GM18498 (cell line): ENCODE measurements at regions not wholly inside any gene's neighbourhood (a gene's known extent, or its start where the extent isn't known, plus 50 kb on each side); places are given as distances from the start of the nearest gene placed in this dataset.

ENCODE experiments used
- ATAC-seq: cut with Tn5 transposase; IDR thresholded peaks from one replicate; pipeline ENCODE4 v1.9.1; 2021; ENCODE audit warnings: mild to moderate bottlenecking, moderate library complexity; ENCODE audit not compliant: unreplicated experiment

- ATAC-seq = no peak
These were observed 447.6 kb upstream of the ZMIZ1 start for GRCh38 chr10:78620985-78621799.

GRCh38 chr10:78623578-78624215 is 445.1 kb upstream of the ZMIZ1 start:
- ATAC-seq = no peak

DNA sequence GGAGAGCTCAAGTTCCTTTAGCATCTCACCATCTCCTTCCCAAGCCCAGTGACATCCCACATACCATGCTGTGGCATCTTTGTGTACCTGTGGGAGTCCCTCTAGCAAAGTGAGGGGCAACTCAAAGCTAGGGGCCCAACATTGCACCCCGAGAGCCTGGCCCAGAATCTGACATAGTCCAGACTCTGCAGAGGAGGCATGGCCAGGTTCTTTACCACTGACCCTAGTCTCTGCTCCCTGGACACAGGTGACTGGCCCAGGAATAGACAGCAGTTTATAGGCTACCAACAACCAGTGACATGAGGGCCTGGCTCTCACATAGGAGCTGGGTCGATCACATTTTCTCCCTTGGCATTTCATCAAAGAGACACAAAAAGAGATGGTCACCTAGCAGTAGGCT is 444.0 kb upstream of the ZMIZ1 start:
- ATAC-seq = no peak

DNA sequence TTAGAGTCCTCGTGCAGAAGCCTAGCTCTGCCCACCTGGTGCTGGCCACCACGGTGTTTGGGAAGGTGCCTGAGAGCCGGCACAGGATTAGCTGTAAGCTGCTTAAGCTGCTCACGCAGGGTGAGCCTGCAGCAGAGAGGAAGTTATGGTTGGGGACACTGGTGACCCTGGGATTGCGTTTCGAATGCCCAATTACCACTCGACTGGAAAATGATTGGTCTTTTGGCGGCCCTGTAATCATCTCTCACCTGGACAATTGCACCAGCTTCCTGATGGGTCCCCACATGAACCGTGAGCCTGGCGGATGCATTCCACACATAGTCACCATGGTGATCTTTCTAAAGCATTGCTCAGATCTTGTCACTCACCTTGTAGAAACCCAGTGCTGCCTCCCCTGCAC is 442.3 kb upstream of the ZMIZ1 start:
- ATAC-seq = no peak

- no peak for ATAC-seq
These were observed 441.4 kb upstream of the ZMIZ1 start for GRCh38 chr10:78627254-78627795.

DNA sequence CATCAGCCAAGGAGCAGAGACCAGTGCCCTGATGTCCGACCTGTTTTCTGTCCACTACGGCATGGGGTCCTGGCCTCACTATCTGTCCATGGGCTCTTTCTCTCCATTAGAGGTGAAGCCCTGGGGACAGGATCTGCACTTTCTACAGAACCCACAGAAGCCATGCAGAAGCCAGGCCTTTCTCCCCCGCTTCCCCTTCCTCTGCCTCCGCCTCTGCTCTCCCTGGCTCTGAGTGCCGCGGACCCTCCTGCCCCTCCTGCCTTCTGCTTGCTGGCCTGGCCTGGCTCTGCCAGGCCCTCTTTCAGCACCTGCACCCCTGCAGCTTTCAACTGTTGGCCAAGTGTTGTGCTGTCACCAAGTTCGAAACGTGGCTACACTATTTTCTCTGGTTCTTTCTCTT is 439.8 kb upstream of the ZMIZ1 start:
- ATAC-seq = no peak

DNA sequence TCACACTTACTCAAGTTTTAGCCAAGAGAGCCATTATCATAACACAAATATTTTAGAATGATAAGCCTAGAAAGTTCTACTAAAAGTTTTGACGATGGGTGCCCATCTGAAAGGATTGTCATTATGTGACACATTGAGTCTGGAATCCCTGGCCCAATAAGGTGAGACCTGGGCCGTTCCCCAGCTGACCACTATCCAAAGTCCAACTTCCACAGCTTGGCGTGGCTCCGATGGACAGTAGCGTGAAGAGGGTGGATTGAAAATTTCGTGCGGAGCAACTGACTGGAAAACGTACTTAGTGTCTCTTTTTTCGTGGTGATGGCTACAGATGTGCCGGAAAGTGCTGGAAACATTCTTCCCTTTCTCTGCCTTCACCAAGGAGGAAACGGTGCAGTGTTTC is 439.0 kb upstream of the ZMIZ1 start:
- no peak for ATAC-seq

- ATAC-seq = no peak
These were observed 437.6 kb upstream of the ZMIZ1 start for GRCh38 chr10:78630944-78631838.

GRCh38 chr10:78634389-78634815 is 434.4 kb upstream of the ZMIZ1 start:
- ATAC-seq = no peak

GRCh38 chr10:78634835-78635234 is 433.9 kb upstream of the ZMIZ1 start:
- ATAC-seq = no peak

DNA sequence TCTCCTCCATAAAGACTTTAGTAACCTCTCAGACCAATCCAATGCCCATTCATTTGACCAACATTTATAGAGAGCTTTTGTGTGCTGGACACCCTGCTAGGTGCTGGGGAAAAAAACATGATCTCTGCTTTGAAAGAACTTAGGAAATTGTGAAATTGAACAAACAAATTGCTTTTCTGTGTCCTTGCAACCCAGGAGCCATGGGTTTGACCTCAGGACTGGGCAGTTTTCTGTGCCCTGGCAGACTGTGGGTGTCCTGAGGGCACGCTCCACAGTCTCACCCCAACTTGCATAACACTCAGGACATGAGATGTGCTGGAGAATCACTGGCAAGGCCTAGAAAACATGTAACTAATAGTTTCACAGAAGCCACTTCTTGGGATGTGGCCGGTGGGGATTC is 429.1 kb upstream of the ZMIZ1 start:
- ATAC-seq = no peak

- ATAC-seq = no peak
These were observed 427.8 kb upstream of the ZMIZ1 start for GRCh38 chr10:78640796-78641636.

GRCh38 chr10:78641693-78642092 is 427.1 kb upstream of the ZMIZ1 start:
- ATAC-seq = no peak

DNA sequence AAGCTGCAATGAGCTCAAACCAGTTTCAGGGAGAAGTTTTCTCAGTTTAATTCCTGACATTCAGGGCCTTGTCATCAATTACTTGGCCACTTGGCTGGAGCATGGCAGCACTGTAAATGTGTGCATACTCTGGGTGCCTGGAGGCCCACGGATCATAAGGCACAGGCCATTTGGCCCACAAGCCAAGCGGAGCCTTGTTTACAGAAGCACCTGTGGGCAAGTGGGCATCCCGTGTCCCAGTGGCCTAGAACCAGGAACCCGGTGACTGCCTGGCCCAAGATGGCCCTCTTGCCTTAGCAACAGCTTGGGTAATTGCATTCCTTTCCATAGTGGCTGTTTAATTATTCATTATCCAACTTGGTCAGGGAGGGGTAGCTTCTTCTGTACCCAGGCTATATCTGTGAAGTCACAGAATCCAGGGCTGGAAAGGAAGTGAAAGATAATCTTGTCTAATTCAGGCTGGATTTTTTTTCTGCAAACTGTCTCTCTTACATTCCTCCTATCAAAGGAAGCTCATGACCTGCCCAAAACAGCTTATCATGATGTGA is 426.4 kb upstream of the ZMIZ1 start:
- no peak for ATAC-seq

DNA sequence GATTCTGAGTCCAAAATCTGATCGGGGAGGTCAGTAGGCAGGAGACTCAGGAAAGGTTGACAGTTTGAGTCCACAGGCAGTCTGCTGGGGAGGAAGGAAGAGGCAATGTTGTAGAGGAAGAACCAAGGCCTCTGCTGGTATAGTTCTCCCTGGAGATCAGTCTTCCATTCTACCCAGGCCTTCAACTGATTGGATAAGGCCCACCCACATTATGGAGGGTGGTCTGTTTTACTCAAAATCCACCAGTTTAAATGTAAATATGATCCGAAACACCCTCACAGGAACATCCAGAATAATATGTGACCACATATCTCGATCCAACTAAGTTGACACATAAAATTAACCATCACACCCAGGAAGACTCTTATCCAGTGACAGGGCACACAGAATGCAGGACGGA is 425.3 kb upstream of the ZMIZ1 start:
- ATAC-seq = no peak

DNA sequence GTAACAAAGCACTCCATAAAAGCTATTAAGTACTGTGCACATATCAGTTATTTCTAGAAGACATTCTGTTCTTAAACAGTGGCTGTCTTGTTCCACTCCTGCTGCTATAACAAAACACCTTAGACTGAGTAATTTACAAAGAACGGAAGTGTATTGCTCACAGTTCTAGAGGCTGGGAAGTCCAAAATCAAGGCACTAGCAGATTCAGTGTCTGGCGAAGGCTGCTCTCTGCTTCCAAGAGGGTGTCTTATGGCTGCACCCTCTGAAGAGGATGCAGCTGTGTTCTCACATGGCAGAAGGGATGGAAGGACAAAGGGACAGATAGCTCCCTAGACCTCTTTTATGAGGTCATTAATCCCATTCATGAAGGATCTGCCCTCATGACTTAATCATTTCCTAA is 424.2 kb upstream of the ZMIZ1 start:
- no peak for ATAC-seq

- ATAC-seq = no peak
These were observed 423.5 kb upstream of the ZMIZ1 start for GRCh38 chr10:78645169-78645686.

DNA sequence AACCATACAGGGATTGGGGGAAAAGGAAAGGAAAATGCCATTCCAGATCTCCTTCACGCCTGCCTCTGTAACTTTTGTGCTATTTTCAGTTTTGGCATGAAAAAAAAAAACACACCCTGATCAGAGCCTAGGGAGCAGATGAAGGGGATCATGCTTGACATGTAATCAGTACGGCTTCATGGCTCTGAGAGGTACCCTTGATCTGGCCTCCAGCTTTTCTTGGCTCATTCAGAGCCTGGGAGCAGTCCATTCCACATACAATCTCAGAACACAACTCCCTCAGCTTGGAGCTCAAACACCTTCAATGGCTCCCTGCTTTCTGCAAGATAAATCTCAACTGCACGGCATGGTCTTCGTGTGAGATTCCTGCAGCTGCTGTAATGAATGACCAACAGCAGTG is 422.8 kb upstream of the ZMIZ1 start:
- no peak for ATAC-seq

- no peak for ATAC-seq
These were observed 420.4 kb upstream of the ZMIZ1 start for GRCh38 chr10:78648256-78648860.
